OCI-LY7 (cell line): ENCODE measurements at regions not wholly inside any gene's neighbourhood (a gene's known extent, or its start where the extent isn't known, plus 50 kb on each side); places are given as distances from the start of the nearest gene placed in this dataset.

Source experiments
- CTCF ChIP-seq: fragments of 200-600 bp; sonication (generic); conservative IDR thresholded peaks from 2 replicates; pipeline ENCODE4 v1.5.1; 2014; ENCODE audit warnings: mild to moderate bottlenecking, antibody characterized with exemption, low read length, moderate library complexity, mixed read lengths
- EZH2phosphoT487 ChIP-seq: fragments of 200-600 bp; sonication (generic); IDR thresholded peaks from 2 replicates; pipeline ENCODE4 v1.6.1; 2018; ENCODE audit warnings: low read depth, borderline replicate concordance, mild to moderate bottlenecking, mixed run types, antibody characterized with exemption, low read length, moderate library complexity, mixed read lengths

- no peak for TF ChIP-seq CTCF
- no peak for TF ChIP-seq EZH2phosphoT487
Observed at GRCh38 chr1:14377386-14377785, 221.1 kb upstream of the KAZN start.
